ENCODE measurements at regions not wholly inside any gene's neighbourhood (a gene's known extent, or its start where the extent isn't known, plus 50 kb on each side); places are given as distances from the start of the nearest gene placed in this dataset.
A peak's percentile ranks its signal among the peaks of the same experiment; 100 is the strongest.

DNA sequence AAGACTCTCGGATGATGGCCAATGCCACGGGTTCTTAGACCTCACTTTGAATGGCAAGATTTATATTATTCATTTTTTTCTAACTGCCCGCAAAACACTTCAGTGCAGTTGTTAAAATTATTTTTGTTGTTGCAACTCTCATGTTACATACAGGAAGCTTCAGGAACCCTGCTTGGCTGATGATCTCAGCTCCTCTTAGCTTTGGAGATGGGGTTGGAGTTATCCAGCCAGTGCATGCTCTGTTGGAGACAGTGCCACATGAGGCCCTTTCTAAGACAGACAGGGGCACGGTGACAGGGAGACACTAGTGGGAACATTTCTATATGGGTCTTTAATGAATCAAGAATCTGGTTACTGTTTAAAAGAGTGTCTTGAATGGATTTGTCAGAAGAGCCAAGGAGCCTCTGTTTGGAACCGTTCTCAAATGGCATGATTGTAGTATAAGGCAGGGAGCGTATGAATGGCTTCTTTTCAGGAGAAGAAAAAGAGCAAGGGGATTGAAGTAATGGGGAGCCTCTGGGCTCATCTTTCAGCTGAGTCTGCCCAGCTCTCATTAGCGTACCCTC, 61.9 kb upstream of the ENPP6 start:
- Histone ChIP-seq H3K23me2 (ENCODE audit: low read depth, low read length) (no peaks in the 10 kb centered on the region), H2BK20ac (ENCODE audit: low read length) (0 out of 2 replicates have a peak overlapping the region, but pooled peaks have one; percentile 18), H3K9me3 (ENCODE audit: insufficient read depth in 2 of 2, low read depth in 1 of 2, low read length in 1 of 2) (peaks cover 12 to 17% of the 10 kb centered on the region in 2 experiments), H4K91ac (replicated peaks; ENCODE audit: insufficient read length, low read length) (no peak overlapping the region), H3K18ac (ENCODE audit: extremely low read depth, low read length) (no peak overlapping the region), H4K20me1 (replicated peaks in 1 of 2; ENCODE audit: control insufficient read depth in 1 of 2, insufficient read depth in 2 of 2, low read length in 2 of 2) (no peaks in the 10 kb centered on the region), H3K79me1 (ENCODE audit: low read depth, low read length) (no peaks in the 10 kb centered on the region), H2BK15ac (ENCODE audit: low read length) (no peak overlapping the region), H2BK12ac (ENCODE audit: low read depth, low read length) (no peak overlapping the region), H2AFZ (ENCODE audit: low read length) (no peak overlapping the region), H3K9ac (replicated peaks in 1 of 4; ENCODE audit: extremely low read depth in 1 of 4, low read depth in 3 of 4, low read length in 3 of 4) (no peak overlapping the region), H4K8ac (ENCODE audit: extremely low read depth, insufficient read depth, low read length) (no peak overlapping the region), H3K4me1 (replicated peaks in 1 of 4; ENCODE audit: control insufficient read depth in 3 of 4, insufficient read depth in 4 of 4, low read length in 3 of 4) (no peaks in the 10 kb centered on the region), H3K4me3 (ENCODE audit: extremely low read depth in 1 of 4, insufficient read depth in 2 of 4, low read depth in 3 of 4, low read length in 4 of 4) (no peak overlapping the region), H3K14ac (ENCODE audit: insufficient read length) (no peak overlapping the region), H4K5ac (ENCODE audit: insufficient read length, low read depth, low read length) (no peak overlapping the region), H3K4me2 (ENCODE audit: insufficient read depth in 1 of 2, low read depth in 2 of 2, low read length in 2 of 2) (no peak overlapping the region), H3K23ac (ENCODE audit: insufficient read length) (no peak overlapping the region), H3K4ac (replicated peaks; ENCODE audit: insufficient read length, low read depth, low read length) (no peak overlapping the region), H3K27ac (ENCODE audit: low read depth, low read length) (no peak overlapping the region), H3K27me3 (replicated peaks in 1 of 4; ENCODE audit: control insufficient read depth in 3 of 4, extremely low read depth in 1 of 4, insufficient read depth in 3 of 4, low read length in 3 of 4) (no peaks in the 10 kb centered on the region), H3K56ac (replicated peaks; ENCODE audit: insufficient read length, low read depth, low read length) (no peak overlapping the region), H3K36me3 (ENCODE audit: control insufficient read depth in 2 of 4, insufficient read depth in 4 of 4, low read length in 3 of 4) (no peaks in the 10 kb centered on the region), H3K79me2 (ENCODE audit: control insufficient read depth in 1 of 2, insufficient read depth in 2 of 2, low read length in 2 of 2) (no peaks in the 10 kb centered on the region), H2BK5ac (ENCODE audit: low read depth, low read length) (no peak overlapping the region), H2AK5ac (ENCODE audit: low read depth, low read length) (no peak overlapping the region), H2BK120ac (replicated peaks; ENCODE audit: low read depth, low read length) (no peak overlapping the region)
- no peak for TF ChIP-seq TBP (IDR thresholded peaks at IDR 0.05; ENCODE audit: low read depth, low read length)
- TF ChIP-seq RNF2 (IDR thresholded peaks at IDR 0.05; ENCODE audit: borderline replicate concordance, low read depth, low read length, missing control alignments, poor library complexity, severe bottlenecking): no peak
- no peak for TF ChIP-seq CHD1 (IDR thresholded peaks at IDR 0.05; ENCODE audit: low read depth, low read length)
- no peak for TF ChIP-seq CTBP2 (IDR thresholded peaks at IDR 0.05; ENCODE audit: borderline replicate concordance, insufficient read depth, insufficient read length, low read length)
- no peak for TF ChIP-seq SUZ12 (IDR thresholded peaks at IDR 0.05; ENCODE audit: low read length)
- TF ChIP-seq CREB1 (IDR thresholded peaks at IDR 0.05): no peak
- TF ChIP-seq BACH1 (IDR thresholded peaks at IDR 0.05; ENCODE audit: low read length): no peak
- no peak for TF ChIP-seq ZNF274 (IDR thresholded peaks at IDR 0.05; ENCODE audit: borderline replicate concordance, extremely low read depth, low read length)
- no peak for TF ChIP-seq SP2 (IDR thresholded peaks at IDR 0.05; ENCODE audit: low read length)
- TF ChIP-seq GABPA (IDR thresholded peaks at IDR 0.05; ENCODE audit: borderline replicate concordance, insufficient read depth, low read length): no peak
- TF ChIP-seq EGR1 (IDR thresholded peaks at IDR 0.05; ENCODE audit: borderline replicate concordance, low read depth, low read length): no peak
- no peak for TF ChIP-seq ASH2L (IDR thresholded peaks at IDR 0.05; ENCODE audit: low read length)
- TF ChIP-seq TEAD4 (IDR thresholded peaks at IDR 0.05; ENCODE audit: low read depth, low read length): no peak
- TF ChIP-seq KDM5A (IDR thresholded peaks at IDR 0.05; ENCODE audit: low read length): no peak
- no peak for TF ChIP-seq BRCA1 (IDR thresholded peaks at IDR 0.05; ENCODE audit: low read depth, low read length)
- DNase-seq (ENCODE audit: low read depth in 1 of 2, low spot score in 2 of 2): peak in 1 of 2 experiments; percentile 14
- FAIRE-seq: no peak
- WGBS, 2 experiments (ENCODE audit: extremely low coverage in 1 of 2, insufficient coverage in 1 of 2, insufficient read length in 1 of 2, insufficient replicate concordance in 2 of 2, low coverage in 1 of 2, low lambda C conversion rate in 2 of 2, missing lambda C conversion rate in 1 of 2): 86% methylated on average over 7 of the region's 7 CpGs; no CpG with 5 or more reads in 1 of the 2 experiments
- ChIA-PET CTCF (ENCODE audit: partially characterized antibody) (interaction anchor here (0.7 to 2.0 kb wide), 5 partner anchors 10 to 296 kb away, joined by 3 to 8 read pairs (median 5); no protein-coding TSS in a partner anchor), POLR2A (ENCODE audit: partially characterized antibody) (interaction anchor here (1.6 kb wide), 1 partner anchor 11 kb away, joined by 3 read pairs; no protein-coding TSS in a partner anchor)
